ENCODE measurements at regions not wholly inside any gene's neighbourhood (a gene's known extent, or its start where the extent isn't known, plus 50 kb on each side); places are given as distances from the start of the nearest gene placed in this dataset.

GRCh38 chr12:105481392-105482300 lies 151.2 kb downstream of the C12orf75 start:
- TF ChIP-seq CTCF (conservative IDR thresholded peaks at IDR 0.05 in 1 of 2, IDR thresholded peaks at IDR 0.05 in 1 of 2; ENCODE audit: low read depth in 1 of 2, low read length in 2 of 2), result no peak
- TF ChIP-seq EZH2 (IDR thresholded peaks at IDR 0.05; ENCODE audit: low read length, missing control alignments), result no peak

Measured in fibroblast of lung (primary cell).